Ectodermal cell (in vitro differentiated cells): ENCODE measurements at regions not wholly inside any gene's neighbourhood (a gene's known extent, or its start where the extent isn't known, plus 50 kb on each side); places are given as distances from the start of the nearest gene placed in this dataset.
"Not testable (repeated sequence)": the region's sequence is repeated elsewhere in the genome, so short reads cannot be mapped to it uniquely, and the experiment has no call there.

Experiments used
- H3K27ac ChIP-seq: 2 replicates; pipeline ENCODE4 v1.7.0; 2013; ENCODE audit warnings: mild to moderate bottlenecking, low read depth, low read length; ENCODE audit not compliant: insufficient read depth, poor library complexity, severe bottlenecking
- H3K27me3 ChIP-seq: 2 replicates; pipeline ENCODE4 v1.7.0; 2013; ENCODE audit warnings: mild to moderate bottlenecking, low read length; ENCODE audit not compliant: insufficient read depth, control insufficient read depth, poor library complexity, severe bottlenecking
- H3K36me3 ChIP-seq: one replicate; pipeline ENCODE4 v1.7.0; 2013; ENCODE audit warnings: low read length; ENCODE audit not compliant: control insufficient read depth, insufficient read depth
- H3K4me1 ChIP-seq: one replicate; pipeline ENCODE4 v1.7.0; 2013; ENCODE audit warnings: low read length; ENCODE audit not compliant: control insufficient read depth, insufficient read depth
- H3K4me3 ChIP-seq: 2 replicates; pipeline ENCODE4 v1.7.0; 2013; ENCODE audit warnings: low read depth, low read length, control low read depth; ENCODE audit not compliant: insufficient read depth
- H3K9me3 ChIP-seq: 2 replicates; pipeline ENCODE4 v1.7.0; 2013; ENCODE audit warnings: mild to moderate bottlenecking, low read length, moderate library complexity; ENCODE audit not compliant: control insufficient read depth
- WGBS, 2 experiments: methylation state at CpG; one replicate each; pipeline ENCODE4 v1.1.7; 2013; ENCODE audit warnings: missing lambda C conversion rate in 2 of 2; 5-methylcytosine and 5-hydroxymethylcytosine counted together

- 76 to 83% methylated on average over 40 to 41 of the region's 42 CpGs for WGBS, 2 experiments
Measured at GRCh38 chr21:13980115-13980662, 230.6 kb downstream of the LIPI start.

GRCh38 chr21:13979608-13980007, 231.1 kb downstream of the LIPI start:
- H3K36me3 ChIP-seq, H3K9me3 ChIP-seq, H3K27ac ChIP-seq, H3K4me3 ChIP-seq, H3K4me1 ChIP-seq, H3K27me3 ChIP-seq: not testable (repeated sequence)
- WGBS, 2 experiments: 89 to 92% methylated on average over 24 to 26 of the region's 26 CpGs

More at GRCh38 chr21:13980115-13980662, 230.6 kb downstream of the LIPI start:
- H3K4me1 ChIP-seq, H3K9me3 ChIP-seq, H3K27me3 ChIP-seq, H3K27ac ChIP-seq, H3K36me3 ChIP-seq, H3K4me3 ChIP-seq: not testable (repeated sequence)

GRCh38 chr21:13974582-13974981, 236.2 kb downstream of the LIPI start:
- H3K9me3 ChIP-seq, H3K4me1 ChIP-seq, H3K27ac ChIP-seq, H3K36me3 ChIP-seq, H3K27me3 ChIP-seq, H3K4me3 ChIP-seq: not testable (repeated sequence)

GRCh38 chr21:13969853-13970252, 240.9 kb downstream of the LIPI start:
- H3K9me3 ChIP-seq, H3K27me3 ChIP-seq, H3K4me3 ChIP-seq, H3K4me1 ChIP-seq, H3K36me3 ChIP-seq, H3K27ac ChIP-seq: not testable (repeated sequence)
- no CpG with 5 or more reads among the region's 3 CpGs for WGBS, 2 experiments

- 61 to 77% methylated on average over 2 of the region's 2 CpGs for WGBS, 2 experiments
- not testable (repeated sequence) for H3K4me1 ChIP-seq
Measured at GRCh38 chr21:13969002-13969401, 241.8 kb downstream of the LIPI start.

GRCh38 chr21:13963259-13963658, 247.5 kb downstream of the LIPI start:
- not testable (repeated sequence) for H3K4me3 ChIP-seq
- WGBS, 2 experiments: 60 to 87% methylated on average over 1 to 3 of the region's 3 CpGs

More at GRCh38 chr21:13969002-13969401, 241.8 kb downstream of the LIPI start:
- H3K27ac ChIP-seq, H3K9me3 ChIP-seq, H3K27me3 ChIP-seq, H3K4me3 ChIP-seq, H3K36me3 ChIP-seq: not testable (repeated sequence)

GRCh38 chr21:13937236-13937635, 273.5 kb downstream of the LIPI start:
- no peak overlapping the region for H3K4me3 ChIP-seq
- no peaks in the 10 kb centered on the region for H3K4me1 ChIP-seq
- 91 to 93% methylated on average over 17 to 21 of the region's 21 CpGs for WGBS, 2 experiments
- no peaks in the 10 kb centered on the region for H3K36me3 ChIP-seq
- no peaks in the 10 kb centered on the region for H3K9me3 ChIP-seq
- no peak overlapping the region for H3K27ac ChIP-seq
- H3K27me3 ChIP-seq: no peaks in the 10 kb centered on the region

More at GRCh38 chr21:13963259-13963658, 247.5 kb downstream of the LIPI start:
- not testable (repeated sequence) for H3K27me3 ChIP-seq, H3K36me3 ChIP-seq, H3K27ac ChIP-seq, H3K4me1 ChIP-seq, H3K9me3 ChIP-seq

GRCh38 chr21:13936033-13936937, 274.5 kb downstream of the LIPI start:
- not testable (repeated sequence) for H3K27me3 ChIP-seq, H3K4me3 ChIP-seq, H3K4me1 ChIP-seq, H3K27ac ChIP-seq, H3K9me3 ChIP-seq, H3K36me3 ChIP-seq
- WGBS, 2 experiments: 90 to 91% methylated on average over 38 of the region's 38 CpGs

GRCh38 chr21:13935396-13936032, 275.2 kb downstream of the LIPI start:
- H3K4me3 ChIP-seq, H3K36me3 ChIP-seq, H3K27ac ChIP-seq, H3K9me3 ChIP-seq, H3K27me3 ChIP-seq, H3K4me1 ChIP-seq: not testable (repeated sequence)
- 84 to 86% methylated on average over 26 of the region's 26 CpGs for WGBS, 2 experiments

GRCh38 chr21:13934887-13935342, 275.8 kb downstream of the LIPI start:
- H3K4me3 ChIP-seq, H3K4me1 ChIP-seq, H3K36me3 ChIP-seq, H3K27ac ChIP-seq, H3K9me3 ChIP-seq, H3K27me3 ChIP-seq: not testable (repeated sequence)
- WGBS, 2 experiments: 93% methylated on average over 23 of the region's 23 CpGs
